MM.1S (cell line): ENCODE measurements at regions not wholly inside any gene's neighbourhood (a gene's known extent, or its start where the extent isn't known, plus 50 kb on each side); places are given as distances from the start of the nearest gene placed in this dataset.

Experiments
- DNase-seq: peaks from one replicate; pipeline ENCODE4 v3.0.0-alpha.2; 2015
- H2AFZ ChIP-seq: fragments of 300-600 bp; sonication (generic); 2 replicates; pipeline ENCODE4 v1.6.0; 2016; ENCODE audit warnings: antibody characterized with exemption, low read length
- H3F3A ChIP-seq: fragments of 300-600 bp; sonication (generic); 2 replicates; pipeline ENCODE4 v1.6.1; 2016; ENCODE audit warnings: mild to moderate bottlenecking, antibody characterized with exemption, low read length, moderate library complexity, mixed read lengths; ENCODE audit not compliant: insufficient read depth
- H3K27ac ChIP-seq: fragments of 300-600 bp; sonication (generic); 2 replicates; pipeline ENCODE4 v1.5.1; 2016; ENCODE audit warnings: mild to moderate bottlenecking, low read length
- H3K27me3 ChIP-seq: fragments of 300-600 bp; sonication (generic); replicated peaks from 2 replicates; pipeline ENCODE4 v1.6.0; 2016; ENCODE audit warnings: low read length; ENCODE audit not compliant: insufficient read depth
- H3K36me3 ChIP-seq: fragments of 300-600 bp; sonication (generic); replicated peaks from 2 replicates; pipeline ENCODE4 v1.6.1; 2016; ENCODE audit warnings: mild to moderate bottlenecking, low read length, mixed read lengths; ENCODE audit not compliant: insufficient read depth
- H3K4me1 ChIP-seq: fragments of 300-600 bp; sonication (generic); 2 replicates; pipeline ENCODE4 v1.6.1; 2016; ENCODE audit warnings: low read length, mixed read lengths
- H3K4me2 ChIP-seq: fragments of 300-600 bp; sonication (generic); 2 replicates; pipeline ENCODE4 v1.6.0; 2016; ENCODE audit warnings: low read depth, low read length
- H3K4me3 ChIP-seq: fragments of 300-600 bp; sonication (generic); 2 replicates; pipeline ENCODE4 v1.5.1; 2016; ENCODE audit warnings: low read length, mixed read lengths
- H3K79me2 ChIP-seq: fragments of 300-600 bp; sonication (generic); 2 replicates; pipeline ENCODE4 v1.6.1; 2016; ENCODE audit warnings: mixed run types, low read length, mixed read lengths
- H3K9ac ChIP-seq: fragments of 300-600 bp; sonication (generic); 2 replicates; pipeline ENCODE4 v1.6.1; 2016; ENCODE audit warnings: low read length, mixed read lengths
- H3K9me2 ChIP-seq: fragments of 300-600 bp; sonication (generic); replicated peaks from 2 replicates; pipeline ENCODE4 v1.6.1; 2016; ENCODE audit warnings: mild to moderate bottlenecking, low read length, mixed read lengths; ENCODE audit not compliant: insufficient read depth
- H3K9me3 ChIP-seq: fragments of 300-600 bp; sonication (generic); replicated peaks from 2 replicates; pipeline ENCODE4 v1.6.1; 2016; ENCODE audit warnings: mild to moderate bottlenecking, low read length, mixed read lengths; ENCODE audit not compliant: insufficient read depth
- H4K20me1 ChIP-seq: fragments of 300-600 bp; sonication (generic); 2 replicates; pipeline ENCODE4 v1.6.1; 2016; ENCODE audit warnings: mild to moderate bottlenecking, low read length, moderate library complexity, mixed read lengths; ENCODE audit not compliant: insufficient read depth
- EZH2 ChIP-seq: fragments of 300-600 bp; sonication (generic); optimal IDR thresholded peaks from 2 replicates; pipeline ENCODE3; 2017; ENCODE audit warnings: low read depth, mild to moderate bottlenecking, antibody characterized with exemption, low read length, mixed read lengths
- EZH2phosphoT487 ChIP-seq: fragments of 300-600 bp; sonication (generic); IDR thresholded peaks from 2 replicates; pipeline ENCODE4 v1.6.1; 2018; ENCODE audit warnings: antibody characterized with exemption, low read length
- TF ChIP-seq, protein P1 (sequence below): fragments of 300-600 bp; sonication (generic); IDR thresholded peaks from 2 replicates; pipeline ENCODE4 v1.5.1; 2016; ENCODE audit warnings: antibody characterized with exemption, low read length, mixed read lengths

DNA sequence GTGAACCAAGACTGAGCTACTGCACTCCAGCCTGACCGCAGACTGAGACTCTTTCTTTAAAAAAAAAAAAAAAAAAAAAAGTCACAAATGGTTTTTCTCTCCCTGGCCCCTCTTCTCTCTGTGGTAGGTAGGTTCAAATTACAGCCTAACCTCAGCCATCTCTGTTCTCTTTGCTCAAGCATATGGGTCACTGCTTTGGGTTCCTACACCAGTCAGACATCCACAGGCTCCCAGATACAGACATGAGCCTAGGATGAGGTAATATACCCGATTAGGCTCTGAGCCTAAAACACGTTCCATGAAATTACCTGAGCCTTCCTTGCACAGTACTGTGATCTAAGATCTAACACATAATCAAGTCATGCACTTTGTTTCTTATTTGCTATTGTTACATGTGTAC lies 90.5 kb upstream of the JAK1 start:
- no peaks in the 10 kb centered on the region for H3K79me2 ChIP-seq
- H3F3A ChIP-seq = no peaks in the 10 kb centered on the region
- H2AFZ ChIP-seq = no peak overlapping the region
- H4K20me1 ChIP-seq = no peaks in the 10 kb centered on the region
- H3K4me3 ChIP-seq = no peak overlapping the region
- H3K4me2 ChIP-seq = no peak overlapping the region
- DNase-seq = no peak
- TF ChIP-seq EZH2 (no peak), EZH2phosphoT487 (no peak)
- TF ChIP-seq, protein P1, sequence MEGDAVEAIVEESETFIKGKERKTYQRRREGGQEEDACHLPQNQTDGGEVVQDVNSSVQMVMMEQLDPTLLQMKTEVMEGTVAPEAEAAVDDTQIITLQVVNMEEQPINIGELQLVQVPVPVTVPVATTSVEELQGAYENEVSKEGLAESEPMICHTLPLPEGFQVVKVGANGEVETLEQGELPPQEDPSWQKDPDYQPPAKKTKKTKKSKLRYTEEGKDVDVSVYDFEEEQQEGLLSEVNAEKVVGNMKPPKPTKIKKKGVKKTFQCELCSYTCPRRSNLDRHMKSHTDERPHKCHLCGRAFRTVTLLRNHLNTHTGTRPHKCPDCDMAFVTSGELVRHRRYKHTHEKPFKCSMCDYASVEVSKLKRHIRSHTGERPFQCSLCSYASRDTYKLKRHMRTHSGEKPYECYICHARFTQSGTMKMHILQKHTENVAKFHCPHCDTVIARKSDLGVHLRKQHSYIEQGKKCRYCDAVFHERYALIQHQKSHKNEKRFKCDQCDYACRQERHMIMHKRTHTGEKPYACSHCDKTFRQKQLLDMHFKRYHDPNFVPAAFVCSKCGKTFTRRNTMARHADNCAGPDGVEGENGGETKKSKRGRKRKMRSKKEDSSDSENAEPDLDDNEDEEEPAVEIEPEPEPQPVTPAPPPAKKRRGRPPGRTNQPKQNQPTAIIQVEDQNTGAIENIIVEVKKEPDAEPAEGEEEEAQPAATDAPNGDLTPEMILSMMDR = no peak
- no peaks in the 10 kb centered on the region for H3K27me3 ChIP-seq
- no peak overlapping the region for H3K9ac ChIP-seq
- no peaks in the 10 kb centered on the region for H3K9me2 ChIP-seq
- no peaks in the 10 kb centered on the region for H3K36me3 ChIP-seq
- H3K4me1 ChIP-seq = no peaks in the 10 kb centered on the region; the same call in 1 of the 2 replicates
- no peak overlapping the region for H3K27ac ChIP-seq
- no peaks in the 10 kb centered on the region for H3K9me3 ChIP-seq

DNA sequence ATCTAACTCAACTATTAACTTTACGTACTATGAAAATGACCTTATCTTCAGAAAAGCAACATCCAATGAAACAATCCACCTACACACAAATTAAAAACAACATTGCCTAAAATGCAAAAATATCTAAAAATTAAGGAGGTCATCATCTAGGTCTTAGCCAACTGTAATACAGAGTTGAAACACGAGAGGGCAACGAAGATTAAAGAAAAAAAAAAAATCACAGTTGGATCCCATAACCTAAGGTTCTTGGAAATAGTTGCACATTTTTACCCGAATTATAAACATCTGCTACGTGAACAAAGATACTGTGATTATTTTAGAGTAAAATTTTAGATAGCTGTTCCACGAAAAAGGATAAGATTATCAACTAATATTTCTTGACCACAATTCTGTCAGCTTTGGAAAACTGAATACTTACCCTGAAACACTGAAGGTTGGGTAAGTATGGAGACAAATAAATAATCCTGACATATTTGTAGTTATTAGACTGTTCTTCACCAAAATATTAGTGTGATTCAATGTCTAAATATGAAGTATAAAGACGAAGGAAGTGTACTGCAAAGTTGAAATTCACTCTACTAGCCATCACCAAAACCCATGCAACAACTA lies 88.0 kb upstream of the AK4 start:
- Histone ChIP-seq H3K79me2 (no peaks in the 10 kb centered on the region; the same call in 1 of the 2 replicates), H3K4me2 (no peak overlapping the region), H2AFZ (no peak overlapping the region), H4K20me1 (no peaks in the 10 kb centered on the region), H3K27ac (no peak overlapping the region), H3F3A (no peaks in the 10 kb centered on the region), H3K4me1 (no peaks in the 10 kb centered on the region; the same call in 1 of the 2 replicates), H3K4me3 (no peak overlapping the region), H3K27me3 (no peaks in the 10 kb centered on the region), H3K9me3 (no peaks in the 10 kb centered on the region), H3K9me2 (no peaks in the 10 kb centered on the region), H3K36me3 (no peaks in the 10 kb centered on the region), H3K9ac (no peak overlapping the region)
- DNase-seq = peak; percentile 55
- TF ChIP-seq EZH2phosphoT487 = no peak
- TF ChIP-seq, protein P1 = peak; percentile 63

DNA sequence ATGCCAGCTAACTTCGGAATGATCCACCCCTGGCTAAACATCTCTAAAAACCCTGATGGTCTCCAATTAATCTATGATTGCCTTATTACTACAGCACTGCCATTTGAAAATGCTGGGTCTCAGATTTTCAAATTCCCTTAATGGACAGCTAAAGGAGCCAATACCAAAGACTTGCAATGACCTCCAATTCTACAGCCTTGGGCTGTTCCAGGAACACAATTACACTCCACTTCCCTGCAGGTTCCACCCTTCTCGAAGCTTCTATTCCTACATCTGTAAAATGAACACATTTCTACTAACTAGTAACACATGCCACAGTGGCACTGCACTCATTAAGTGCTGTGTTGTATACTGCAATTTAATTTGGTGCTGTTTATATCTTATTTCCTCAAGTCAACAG lies 85.7 kb upstream of the AK4 start:
- Histone ChIP-seq H3K9ac (no peak overlapping the region), H3K4me2 (no peak overlapping the region), H3K4me3 (no peak overlapping the region), H3K79me2 (no peaks in the 10 kb centered on the region; the same call in 1 of the 2 replicates), H3K9me2 (no peaks in the 10 kb centered on the region), H3K9me3 (no peaks in the 10 kb centered on the region), H4K20me1 (no peaks in the 10 kb centered on the region), H2AFZ (no peak overlapping the region), H3K27me3 (no peaks in the 10 kb centered on the region), H3K4me1 (no peaks in the 10 kb centered on the region), H3K36me3 (no peaks in the 10 kb centered on the region), H3K27ac (no peak overlapping the region), H3F3A (no peaks in the 10 kb centered on the region)
- no peak for DNase-seq
- TF ChIP-seq EZH2phosphoT487 (no peak), EZH2 (no peak)
- TF ChIP-seq, protein P1 = no peak
